Progenitor cell of endocrine pancreas (in vitro differentiated cells): ENCODE measurements at regions not wholly inside any gene's neighbourhood (a gene's known extent, or its start where the extent isn't known, plus 50 kb on each side); places are given as distances from the start of the nearest gene placed in this dataset.

Experiments
- DNase-seq: peaks from one replicate; pipeline ENCODE4 v3.0.0; 2021; ENCODE audit warnings: low spot score; ENCODE audit not compliant: unreplicated experiment
- H3K27ac Mint-ChIP-seq: 2 replicates; pipeline ENCODE4 v1.8.0; 2021; ENCODE audit warnings: mild to moderate bottlenecking, moderate library complexity, mixed read lengths
- H3K27me3 Mint-ChIP-seq: 2 replicates; pipeline ENCODE4 v1.8.0; 2021; ENCODE audit warnings: mixed read lengths
- H3K36me3 Mint-ChIP-seq: 2 replicates; pipeline ENCODE4 v1.8.0; 2022; ENCODE audit warnings: mixed read lengths; ENCODE audit not compliant: insufficient read depth
- H3K4me1 Mint-ChIP-seq: 2 replicates; pipeline ENCODE4 v1.8.0; 2021; ENCODE audit warnings: low read depth, mixed read lengths
- H3K4me3 Mint-ChIP-seq: 2 replicates; pipeline ENCODE4 v1.8.0; 2021; ENCODE audit warnings: low read depth, mild to moderate bottlenecking, moderate library complexity, mixed read lengths
- H3K9me3 Mint-ChIP-seq: 2 replicates; pipeline ENCODE4 v1.8.0; 2021; ENCODE audit warnings: low read depth, mixed read lengths
- CTCF ChIP-seq: fragments of 200-600 bp; sonication (generic); IDR thresholded peaks from one replicate; pipeline ENCODE4 v1.5.0; 2021; ENCODE audit warnings: antibody characterized with exemption, mild to moderate bottlenecking; ENCODE audit not compliant: unreplicated experiment

- DNase-seq = no peak
- no peak overlapping the region for H3K4me3 Mint-ChIP-seq
- H3K36me3 Mint-ChIP-seq = no peaks in the 10 kb centered on the region
- TF ChIP-seq CTCF = no peak
- H3K4me1 Mint-ChIP-seq = peaks cover 2% of the 10 kb centered on the region
- no peaks in the 10 kb centered on the region for H3K9me3 Mint-ChIP-seq
- no peak overlapping the region for H3K27ac Mint-ChIP-seq
- H3K27me3 Mint-ChIP-seq = no peaks in the 10 kb centered on the region
These were observed 257.6 kb upstream of the HS3ST5 start for GRCh38 chr6:114600381-114600780.

GRCh38 chr6:114595591-114595990, 252.8 kb upstream of the HS3ST5 start:
- H3K27me3 Mint-ChIP-seq = no peaks in the 10 kb centered on the region
- no peaks in the 10 kb centered on the region for H3K9me3 Mint-ChIP-seq

GRCh38 chr6:114595186-114595585, 252.4 kb upstream of the HS3ST5 start:
- Mint-ChIP-seq H3K4me3 (no peak overlapping the region), H3K9me3 (no peaks in the 10 kb centered on the region), H3K36me3 (no peaks in the 10 kb centered on the region), H3K27me3 (no peaks in the 10 kb centered on the region), H3K4me1 (peaks cover 2% of the 10 kb centered on the region), H3K27ac (no peak overlapping the region)
- TF ChIP-seq CTCF = no peak
- no peak for DNase-seq

More at GRCh38 chr6:114595591-114595990, 252.8 kb upstream of the HS3ST5 start:
- Mint-ChIP-seq H3K27ac (no peak overlapping the region), H3K4me1 (peaks cover 2% of the 10 kb centered on the region), H3K4me3 (no peak overlapping the region), H3K36me3 (no peaks in the 10 kb centered on the region)
- no peak for DNase-seq
- TF ChIP-seq CTCF = no peak

GRCh38 chr6:114592506-114592905, 249.7 kb upstream of the HS3ST5 start:
- no peak for DNase-seq
- no peak overlapping the region for H3K4me3 Mint-ChIP-seq
- H3K9me3 Mint-ChIP-seq = no peaks in the 10 kb centered on the region
- TF ChIP-seq CTCF = no peak
- peaks cover 2% of the 10 kb centered on the region for H3K4me1 Mint-ChIP-seq
- no peak overlapping the region for H3K27ac Mint-ChIP-seq
- H3K36me3 Mint-ChIP-seq = no peaks in the 10 kb centered on the region
- no peaks in the 10 kb centered on the region for H3K27me3 Mint-ChIP-seq

GRCh38 chr6:114588726-114589125, 245.9 kb upstream of the HS3ST5 start:
- H3K27ac Mint-ChIP-seq = no peak overlapping the region
- no peaks in the 10 kb centered on the region for H3K27me3 Mint-ChIP-seq
- no peaks in the 10 kb centered on the region for H3K4me1 Mint-ChIP-seq
- no peak for DNase-seq
- H3K4me3 Mint-ChIP-seq = no peak overlapping the region
- no peaks in the 10 kb centered on the region for H3K36me3 Mint-ChIP-seq
- H3K9me3 Mint-ChIP-seq = no peaks in the 10 kb centered on the region
- TF ChIP-seq CTCF = no peak
